Brain pericyte (primary cell): ENCODE measurements at regions not wholly inside any gene's neighbourhood (a gene's known extent, or its start where the extent isn't known, plus 50 kb on each side); places are given as distances from the start of the nearest gene placed in this dataset.

Experiments
- DNase-seq: peaks from one replicate; pipeline ENCODE4 v3.0.0-alpha.2; 2012; ENCODE audit warnings: low read depth, low spot score

DNA sequence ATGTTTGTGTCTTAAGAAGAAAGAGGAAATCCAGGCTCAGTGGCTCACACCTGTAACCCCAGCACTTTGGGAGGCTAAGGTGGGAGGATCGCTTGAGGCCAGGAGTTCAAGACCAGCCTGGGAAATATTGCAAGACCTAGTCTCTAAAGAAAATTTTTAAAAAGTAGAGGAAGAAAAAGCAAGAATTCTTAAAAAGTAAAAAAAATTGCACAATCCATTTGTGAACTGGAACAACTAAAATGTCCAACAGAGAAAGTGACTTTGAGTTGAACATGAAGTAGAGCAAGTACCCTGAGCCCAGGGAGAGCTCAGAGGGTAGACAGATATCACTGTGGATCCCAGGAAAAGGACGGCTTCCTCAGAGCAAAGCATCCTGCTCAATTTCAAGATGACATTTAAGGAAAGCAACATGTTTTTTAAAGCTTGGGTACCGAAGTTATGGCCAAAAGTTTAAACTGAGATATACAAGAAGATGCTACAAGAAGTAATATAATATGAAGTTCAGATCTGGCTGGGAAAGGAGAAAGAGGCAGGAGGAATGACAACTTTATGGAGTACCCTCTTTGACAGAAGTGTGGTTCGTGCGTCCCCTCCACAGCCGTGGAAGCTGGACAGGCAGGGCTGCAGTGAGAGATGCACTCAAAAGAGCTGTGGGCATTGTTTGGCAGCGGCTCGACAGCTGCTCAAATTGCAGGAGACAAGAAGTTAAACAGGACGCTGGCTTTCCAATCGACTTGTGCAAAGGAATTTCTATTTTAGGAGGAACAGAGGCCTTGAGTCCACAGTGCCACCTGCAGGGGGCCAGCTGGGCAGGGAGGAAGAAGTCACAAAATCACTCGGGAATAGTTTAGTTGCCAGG is 201.3 kb downstream of the JCAD start:
- no peak for DNase-seq

DNA sequence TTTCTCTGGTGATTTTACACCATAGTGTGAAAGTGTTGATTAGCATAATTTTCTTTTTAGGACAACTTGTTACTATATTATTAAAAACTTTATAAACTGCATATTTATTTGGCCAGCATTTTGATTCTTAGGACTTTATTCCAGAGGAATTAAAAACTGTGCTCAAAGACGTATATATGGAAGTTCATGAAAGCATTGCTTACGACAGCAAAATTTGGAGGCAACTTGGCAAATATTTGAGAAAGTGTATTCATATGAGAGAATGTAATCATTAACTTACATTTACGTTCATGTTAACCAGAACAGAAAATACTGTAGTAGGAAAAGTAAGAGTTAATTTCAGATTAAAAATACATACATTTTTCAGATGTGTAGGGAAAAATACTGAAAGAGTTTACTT is 203.1 kb downstream of the JCAD start:
- DNase-seq, result no peak

DNA sequence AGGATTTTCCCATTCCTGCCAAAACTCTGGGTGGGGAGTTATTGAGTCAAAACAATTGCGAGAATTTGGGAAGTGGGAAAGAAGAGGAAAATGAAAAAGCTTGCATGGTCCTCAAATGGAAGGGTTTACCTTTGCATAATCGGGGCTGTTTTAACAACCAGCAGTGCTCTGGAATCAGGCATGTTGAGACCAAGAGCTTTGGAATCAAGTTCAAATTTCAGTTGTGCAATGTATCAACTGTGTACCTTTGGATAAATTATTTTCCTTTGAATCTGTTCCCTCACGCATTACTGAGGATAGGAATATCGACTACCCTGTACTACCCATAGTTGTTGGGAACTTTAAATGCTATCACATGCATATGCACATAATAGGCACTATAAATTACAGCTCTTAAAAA is 205.5 kb downstream of the JCAD start:
- DNase-seq, result no peak

DNA sequence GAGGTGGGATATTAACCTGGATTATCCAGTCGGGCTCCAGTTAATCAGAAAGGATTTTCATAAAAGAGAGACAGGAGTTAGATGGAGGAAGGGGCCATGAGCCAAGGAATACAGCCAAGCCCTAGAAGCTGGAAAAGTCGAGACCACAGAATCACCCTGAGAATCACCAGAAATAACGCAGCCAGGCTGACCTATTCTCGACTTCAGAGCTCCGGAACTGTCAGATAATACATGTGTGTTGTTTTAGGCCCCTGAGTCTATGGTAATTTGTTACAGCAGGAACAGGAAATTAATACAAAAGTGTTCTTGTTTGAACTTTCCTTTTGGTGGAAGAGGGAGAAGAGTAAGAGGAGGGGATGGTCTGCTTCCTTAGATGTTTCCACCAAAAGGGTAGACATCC is 208.1 kb downstream of the JCAD start:
- DNase-seq, result no peak

DNA sequence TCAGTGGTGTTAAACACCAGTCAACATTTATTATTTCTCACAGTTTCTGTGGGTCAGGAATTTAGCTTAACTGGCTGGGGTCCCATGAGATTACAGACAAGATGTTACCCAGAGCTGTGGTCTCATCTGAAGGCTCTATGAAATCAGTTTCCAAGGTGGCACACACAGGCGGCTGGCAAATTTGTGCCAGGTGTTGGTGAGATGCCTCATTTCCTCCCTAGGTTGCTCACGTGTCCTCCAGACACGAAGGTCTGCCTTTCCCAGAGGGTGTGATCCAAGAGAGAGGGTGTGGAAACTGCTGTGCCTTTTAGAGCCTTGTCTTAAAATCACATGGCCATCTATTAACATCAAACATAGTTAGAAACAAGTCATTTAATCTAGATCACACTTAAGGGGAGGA is 209.0 kb downstream of the JCAD start:
- DNase-seq, result no peak

DNA sequence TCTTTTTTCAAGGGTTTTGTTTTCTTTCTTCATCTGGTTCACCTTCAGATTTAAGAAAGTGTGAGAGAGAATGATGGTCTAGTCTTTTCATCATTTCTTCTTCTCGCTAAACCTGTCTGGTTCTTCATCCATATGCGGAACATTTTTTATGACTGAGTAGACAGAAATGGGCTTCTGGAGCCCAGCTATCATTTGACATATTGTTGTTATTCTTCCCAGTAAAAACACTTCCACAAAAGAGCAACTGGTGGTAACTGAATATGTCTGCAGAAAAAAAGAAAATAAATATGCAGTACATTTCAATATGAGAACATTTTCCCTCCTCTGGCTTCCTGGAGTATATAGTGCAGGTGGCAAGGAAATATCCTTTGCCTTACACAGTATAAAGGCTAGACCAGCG is 209.5 kb downstream of the JCAD start:
- no peak for DNase-seq

DNA sequence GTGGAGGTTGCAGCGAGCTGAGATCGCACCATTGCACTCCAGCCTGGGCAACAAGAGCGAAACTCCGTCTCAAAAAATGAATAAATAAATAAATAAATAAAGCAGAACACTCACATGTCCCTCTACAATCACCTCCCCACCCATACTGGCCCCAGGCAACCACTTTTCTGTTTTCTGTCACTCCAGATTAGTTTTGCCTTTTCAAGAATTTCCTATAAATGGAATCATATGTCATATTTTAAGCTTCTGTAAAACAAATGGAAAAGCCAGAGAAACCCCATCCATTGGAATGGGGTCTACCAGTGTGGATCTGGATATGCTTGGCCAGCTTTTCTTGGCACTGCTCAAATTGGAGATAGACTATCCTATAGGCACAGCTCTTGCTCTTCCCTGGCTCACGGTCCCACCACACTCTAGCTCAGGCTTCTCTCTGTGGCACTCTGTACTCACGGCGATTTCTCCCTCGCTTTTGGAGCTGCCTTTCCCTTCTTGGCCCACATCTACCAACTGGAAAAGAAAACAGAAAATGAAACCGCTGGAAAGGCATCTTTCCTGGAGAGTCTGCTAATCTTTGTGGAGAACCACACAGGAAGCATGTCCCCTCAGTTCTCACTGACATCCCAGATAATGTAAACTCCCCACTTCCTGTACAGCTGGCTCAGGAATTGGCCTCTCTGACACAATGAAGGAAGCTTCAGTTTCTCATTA is 210.1 kb downstream of the JCAD start:
- DNase-seq, result peak; percentile 64

DNA sequence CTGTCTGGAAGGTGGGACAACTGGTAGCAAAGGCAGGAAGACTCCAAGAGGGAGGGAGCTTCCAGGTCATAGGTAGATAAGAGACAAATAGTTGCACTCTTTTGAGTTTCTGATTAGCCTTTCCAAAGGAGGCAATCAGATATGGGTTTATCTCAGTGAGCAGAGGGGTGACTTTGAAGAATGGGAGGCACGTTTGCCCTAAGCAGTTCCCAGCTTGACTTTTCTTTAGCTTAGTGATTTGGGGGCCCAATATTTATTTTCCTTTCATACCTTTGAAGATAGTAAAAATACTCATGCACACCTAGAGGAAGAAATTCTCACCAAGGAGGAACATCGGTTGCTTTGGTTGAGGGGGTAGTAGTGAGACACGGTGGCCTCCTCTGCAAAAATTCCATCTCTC is 212.1 kb upstream of the SVIL start:
- DNase-seq, result no peak

DNA sequence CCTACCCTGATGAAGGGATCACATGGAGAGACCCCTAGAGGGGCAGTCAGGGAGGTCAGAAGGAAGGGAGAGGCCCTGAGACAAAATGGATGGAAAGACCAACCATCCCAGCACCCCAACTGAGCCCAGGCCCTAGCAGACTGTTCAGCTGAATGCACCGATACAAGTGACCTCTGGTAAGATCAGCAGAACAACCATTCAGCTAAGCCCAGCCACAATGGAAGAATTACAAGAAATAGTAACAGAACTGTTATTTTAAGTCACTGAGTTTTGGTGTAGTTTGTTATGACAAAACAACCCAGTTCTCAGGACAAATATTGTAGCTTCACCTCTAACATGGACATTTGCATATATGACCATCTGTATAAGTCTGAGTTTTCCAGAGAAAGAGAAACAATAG is 210.4 kb upstream of the SVIL start:
- no peak for DNase-seq

DNA sequence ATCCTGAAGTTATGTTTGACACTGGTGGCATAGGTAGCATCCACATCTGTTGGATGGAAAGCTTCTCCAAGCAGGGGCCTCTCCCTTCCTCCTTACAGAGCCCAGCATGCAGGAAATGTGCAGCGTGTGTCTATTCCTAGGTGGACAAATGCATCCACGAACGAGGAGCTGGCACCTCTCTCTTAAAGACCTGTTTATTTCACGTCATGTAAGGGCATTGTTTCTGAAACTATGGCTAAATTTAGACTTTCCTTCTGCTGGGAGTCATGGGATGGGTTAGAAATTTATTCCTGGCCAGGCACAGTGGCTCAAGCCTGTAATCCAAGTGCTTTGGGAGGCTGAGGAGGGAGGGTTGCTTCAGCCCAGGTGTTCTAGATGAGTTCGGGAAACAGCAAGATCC is 208.4 kb upstream of the SVIL start:
- no peak for DNase-seq

DNA sequence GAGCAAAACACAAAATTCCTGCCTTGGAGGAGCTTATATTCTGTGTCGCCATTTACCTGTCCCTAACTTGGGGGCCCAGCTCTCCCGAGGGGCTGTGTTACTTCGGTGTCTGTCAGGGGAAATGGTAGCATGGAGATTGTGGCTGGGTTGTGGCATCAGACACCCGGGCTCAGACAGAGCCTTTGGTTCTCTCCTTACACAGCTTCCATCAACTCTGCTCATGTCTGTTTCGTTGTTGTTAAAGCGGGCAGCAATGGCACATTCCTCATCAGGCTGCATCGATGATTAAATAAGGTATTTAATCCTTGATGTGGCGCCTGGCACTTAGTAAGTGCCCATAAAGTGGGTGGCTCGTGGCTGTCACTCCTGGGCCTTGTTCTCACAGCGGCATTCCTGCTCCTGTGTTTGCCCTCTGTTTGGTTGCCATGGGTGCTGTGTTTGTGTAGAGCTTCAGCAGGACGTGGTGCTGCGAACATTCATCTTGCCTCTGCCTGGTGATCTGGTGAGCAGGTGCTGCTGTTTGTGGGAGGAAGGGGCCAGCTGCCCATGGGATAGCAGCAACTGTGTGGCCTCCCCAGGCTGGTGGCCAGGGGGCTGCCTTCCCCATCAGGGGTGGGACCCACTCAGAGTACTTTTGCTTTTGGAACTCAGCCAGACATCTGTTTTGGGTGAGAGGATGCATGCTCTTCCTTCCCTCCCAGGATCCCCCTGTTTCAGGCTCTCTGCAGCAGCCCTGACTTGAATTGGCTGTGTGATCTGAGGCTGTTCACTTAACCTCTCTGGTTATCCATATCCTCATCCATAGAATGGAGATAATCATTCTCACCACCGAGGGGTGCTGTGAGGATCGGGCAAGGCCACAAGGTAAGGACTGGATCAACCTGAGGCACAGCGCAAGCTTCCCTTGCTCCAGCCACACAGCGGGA is 207.2 kb upstream of the SVIL start:
- no peak for DNase-seq

DNA sequence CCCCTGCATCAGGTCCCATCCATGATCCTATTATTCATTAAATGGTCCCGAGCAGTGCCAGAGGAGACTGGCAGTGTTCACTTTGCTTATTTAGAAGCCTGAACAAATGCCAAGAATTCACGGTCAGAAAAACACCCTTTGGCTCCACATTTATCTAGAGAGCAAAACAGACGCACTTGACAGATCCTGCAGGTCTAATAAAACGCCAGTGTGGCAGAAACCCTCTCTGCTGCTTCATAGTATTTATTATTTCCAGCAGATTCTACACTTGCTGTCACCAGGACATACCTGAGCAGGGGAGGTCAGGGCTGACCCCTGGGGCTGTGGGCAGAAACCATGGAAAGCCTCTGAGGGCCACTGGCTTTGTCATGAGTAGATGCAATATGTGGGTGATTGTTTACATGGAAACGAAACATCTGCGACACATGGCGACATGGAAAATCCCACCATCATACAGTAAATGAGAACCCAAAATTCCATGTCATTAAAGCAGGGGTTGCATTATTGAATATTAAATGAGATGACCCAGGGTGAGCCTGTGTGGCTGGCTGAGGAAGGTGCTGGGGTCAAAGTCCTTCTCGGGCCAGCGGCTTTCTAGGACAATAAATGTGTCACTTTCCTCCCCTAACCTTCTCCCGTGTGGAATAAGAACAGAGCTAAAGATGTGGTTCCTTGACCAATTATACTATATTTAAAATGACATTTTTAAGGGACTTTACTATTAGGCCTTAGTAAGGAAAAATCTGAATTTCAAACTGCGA is 205.9 kb upstream of the SVIL start:
- DNase-seq, result no peak

DNA sequence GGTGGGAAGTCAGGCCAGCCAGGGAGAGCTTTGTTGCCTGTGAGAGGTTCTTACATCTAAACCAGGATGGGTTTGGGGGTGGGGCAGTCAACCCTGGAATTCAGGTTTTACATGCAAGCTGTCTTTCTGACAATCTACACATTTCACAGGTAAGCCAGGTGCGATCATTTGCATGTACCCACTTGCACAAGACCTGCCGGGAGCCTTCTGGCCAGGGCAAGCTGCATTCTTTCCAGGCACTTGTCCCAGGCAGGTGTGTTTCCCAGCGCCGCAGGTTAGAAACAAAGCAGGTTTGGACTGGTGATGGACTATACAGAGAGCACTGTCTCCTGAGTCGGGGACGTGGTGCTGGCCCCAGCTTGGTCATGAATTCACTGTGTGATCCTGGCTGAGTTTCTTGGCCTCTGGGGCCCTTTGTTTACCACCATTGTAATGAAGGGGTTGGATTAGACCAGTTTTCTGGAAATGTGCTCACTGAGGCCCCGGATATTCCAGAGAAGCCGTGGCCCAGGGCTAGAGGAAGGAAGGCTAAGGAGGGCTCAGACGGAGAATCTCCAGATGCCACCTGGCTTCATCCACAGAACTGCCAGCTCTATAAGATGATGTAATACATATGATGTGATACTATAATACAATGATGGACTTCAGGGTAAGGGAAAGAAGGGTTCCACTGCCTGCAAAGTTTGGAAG is 205.2 kb upstream of the SVIL start:
- DNase-seq, result no peak

DNA sequence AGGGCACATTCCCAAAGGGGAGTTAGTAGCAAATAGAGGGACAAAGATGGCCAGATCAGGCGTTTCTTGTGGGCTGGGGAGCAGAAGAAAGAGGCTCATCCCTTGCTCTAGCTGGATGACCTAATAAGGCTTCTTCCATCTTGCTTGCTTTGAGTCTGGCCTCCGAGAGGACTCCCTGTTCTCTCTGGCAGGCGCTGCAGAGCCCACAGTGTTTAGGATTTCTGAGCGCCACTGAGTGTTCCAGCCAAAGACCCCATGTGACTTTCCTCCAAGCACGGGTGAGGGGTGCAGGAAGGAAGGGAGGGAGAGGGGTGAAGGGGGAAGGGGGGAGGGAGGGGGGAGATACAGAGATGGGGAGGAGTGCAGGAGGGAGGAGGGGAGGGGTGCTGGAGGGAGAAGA is 203.8 kb upstream of the SVIL start:
- no peak for DNase-seq

DNA sequence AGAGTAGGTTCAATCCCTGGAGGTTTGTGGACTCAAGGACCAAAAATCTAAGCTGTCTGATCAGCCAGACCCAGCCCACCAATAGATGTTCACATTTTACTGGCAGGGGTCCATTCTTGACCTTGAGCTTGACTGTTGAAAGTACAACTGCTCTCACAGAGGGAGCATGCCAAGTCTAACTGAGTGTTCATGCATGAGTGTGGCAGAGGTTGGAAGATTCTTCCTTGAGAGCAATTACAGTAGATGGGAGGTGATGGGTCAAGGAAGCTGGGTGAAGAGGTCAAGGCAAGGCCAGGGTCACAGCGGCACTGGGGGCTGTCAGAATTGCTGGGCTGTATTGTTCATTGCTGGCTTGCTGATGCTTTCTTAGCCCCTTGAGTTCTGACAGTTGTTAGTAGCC is 202.8 kb upstream of the SVIL start:
- no peak for DNase-seq

DNA sequence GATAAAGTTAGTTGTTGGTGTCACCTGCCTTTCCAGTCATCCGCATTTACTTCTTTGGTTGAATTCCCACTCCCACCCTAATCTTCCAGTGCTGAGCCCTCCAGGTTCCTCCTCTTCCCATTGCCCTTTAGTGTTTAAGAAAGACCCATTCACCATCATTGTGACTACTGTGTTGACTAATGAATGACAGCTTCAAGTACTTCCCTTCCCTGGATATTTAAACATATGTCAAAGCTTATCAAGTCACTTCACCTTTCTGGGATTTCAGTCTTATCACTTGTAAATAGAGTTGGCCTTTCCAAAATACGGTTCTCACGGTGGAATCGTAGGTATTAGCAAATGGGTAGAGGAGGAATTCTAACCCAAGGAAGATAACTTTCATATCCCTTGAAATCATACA is 201.6 kb upstream of the SVIL start:
- no peak for DNase-seq

DNA sequence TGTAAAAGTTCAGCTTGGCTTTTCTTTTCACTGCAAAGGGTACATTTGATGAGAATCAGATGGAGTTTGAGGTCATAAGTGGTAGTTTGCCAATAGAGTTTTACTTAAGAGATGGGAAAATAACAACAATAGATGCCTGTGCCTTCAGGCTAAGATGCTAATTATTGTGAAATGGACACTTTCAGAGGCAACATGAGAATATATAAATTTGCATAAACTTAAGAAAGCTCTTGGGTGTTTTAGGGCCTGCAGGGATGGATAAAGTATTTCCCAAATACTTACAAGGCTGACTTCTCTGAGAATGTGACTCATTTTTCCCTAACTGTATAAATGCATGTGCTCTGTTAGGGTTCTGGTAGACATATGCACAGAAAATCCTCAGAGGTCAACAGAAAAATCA is 200.3 kb upstream of the SVIL start:
- no peak for DNase-seq

DNA sequence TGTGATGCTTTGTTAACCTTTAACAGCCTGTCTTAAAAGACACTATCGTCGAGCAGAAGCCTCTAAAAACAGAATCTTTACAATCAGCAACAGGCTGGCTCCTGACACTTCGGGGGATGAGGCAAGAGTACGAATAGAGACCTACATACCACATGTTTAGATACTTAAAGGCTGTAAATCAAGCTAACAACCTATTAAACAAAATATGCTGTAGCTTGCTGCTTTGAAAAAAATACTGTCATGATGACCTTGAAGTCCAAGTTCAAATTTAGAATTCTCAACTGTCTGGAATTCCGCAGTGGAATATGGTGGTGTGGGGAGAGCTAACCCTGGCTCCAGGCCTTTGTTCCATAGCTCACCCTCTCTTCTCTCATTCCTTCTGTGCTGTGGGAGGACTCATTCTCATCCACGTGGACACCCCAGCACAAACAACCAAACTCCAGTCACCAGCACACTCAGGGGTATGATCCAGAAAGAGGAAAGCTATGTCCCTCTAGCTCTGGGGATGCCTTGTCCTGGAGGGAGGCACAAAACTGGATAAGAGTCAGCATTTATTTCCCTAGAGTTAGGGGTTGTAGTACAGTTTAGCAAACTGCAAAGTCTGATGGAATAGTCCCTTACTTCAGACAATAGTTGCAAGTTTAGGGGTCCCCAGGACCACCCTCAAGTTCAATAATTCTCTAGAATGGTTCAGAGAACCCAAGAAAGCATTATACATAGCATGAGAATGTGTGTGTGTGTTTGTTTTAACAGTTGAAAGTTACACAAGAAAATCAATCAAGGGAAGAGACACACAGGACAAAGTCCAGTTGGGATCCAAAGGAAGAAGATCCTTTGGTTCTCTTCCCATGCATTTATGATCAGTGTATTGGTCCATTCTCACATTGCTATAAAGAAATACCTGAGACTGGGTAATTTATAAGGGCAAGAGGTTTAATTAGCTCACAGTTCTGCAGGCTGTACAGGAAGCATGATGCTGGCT is 196.1 kb upstream of the SVIL start:
- no peak for DNase-seq

DNA sequence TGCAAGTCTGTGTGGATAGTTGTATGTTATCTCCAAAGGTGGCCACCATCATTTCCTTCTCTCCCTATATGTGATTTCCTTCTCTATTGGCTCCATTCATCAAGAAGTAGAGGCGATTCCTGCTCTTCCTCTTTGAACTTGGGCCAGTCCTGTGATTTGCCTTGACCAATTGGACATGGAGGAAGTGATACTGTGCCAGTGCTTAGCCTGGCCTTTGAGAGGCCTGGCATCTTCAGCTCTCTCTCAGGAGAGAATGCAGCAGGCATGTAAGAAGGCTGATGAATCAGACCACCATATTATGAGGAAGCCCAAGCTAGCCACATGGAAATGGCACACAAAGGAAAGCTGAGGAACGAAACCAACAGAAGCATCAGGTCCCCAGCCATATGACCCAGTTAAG is 195.0 kb upstream of the SVIL start:
- no peak for DNase-seq

DNA sequence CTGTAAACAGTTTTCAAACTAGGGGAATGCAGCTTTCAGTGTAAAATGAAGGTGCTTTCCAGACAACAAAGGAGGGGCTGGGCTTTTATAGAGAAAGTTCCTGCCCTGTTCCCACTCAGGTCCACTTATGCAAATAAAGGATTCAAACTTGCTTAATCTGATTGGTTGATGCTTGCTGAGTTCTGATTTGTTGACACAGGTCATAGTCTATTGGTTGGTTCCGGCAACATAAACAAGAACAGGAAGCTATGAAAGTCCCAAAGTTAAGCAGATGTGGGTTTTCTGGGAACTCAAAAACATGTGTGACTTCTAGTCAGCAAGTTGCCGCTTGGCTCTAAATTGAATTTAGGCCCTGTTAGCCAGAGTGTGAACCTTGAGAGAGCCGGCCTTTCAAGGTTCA is 194.2 kb upstream of the SVIL start:
- DNase-seq, result no peak
